ENCODE measurements at regions not wholly inside any gene's neighbourhood (a gene's known extent, or its start where the extent isn't known, plus 50 kb on each side); places are given as distances from the start of the nearest gene placed in this dataset.
A peak's percentile ranks its signal among the peaks of the same experiment; 100 is the strongest.
"Not testable (repeated sequence)": the region's sequence is repeated elsewhere in the genome, so short reads cannot be mapped to it uniquely, and the experiment has no call there.

- no peak for ATAC-seq
Measured at GRCh38 chr17:73855720-73856333, 211.6 kb upstream of the SDK2 start.

GRCh38 chr17:73856556-73856955 is 212.3 kb upstream of the SDK2 start:
- ATAC-seq = no peak

GRCh38 chr17:73859439-73860008 is 215.3 kb upstream of the SDK2 start:
- not testable (repeated sequence) for ATAC-seq

GRCh38 chr17:73861543-73861942 is 217.3 kb upstream of the SDK2 start:
- ATAC-seq = no peak

- ATAC-seq = no peak
Measured at GRCh38 chr17:73863761-73864535, 219.7 kb upstream of the SDK2 start.

- ATAC-seq = no peak
Measured at GRCh38 chr17:73865831-73866230, 221.6 kb upstream of the SDK2 start.

GRCh38 chr17:73867056-73867455 is 222.8 kb upstream of the SDK2 start:
- no peak for ATAC-seq

- no peak for ATAC-seq
Measured at GRCh38 chr17:73870068-73870467, 225.8 kb upstream of the SDK2 start.

GRCh38 chr17:73870473-73870872 is 226.2 kb upstream of the SDK2 start:
- no peak for ATAC-seq

GRCh38 chr17:73872816-73873215 is 228.6 kb upstream of the SDK2 start:
- ATAC-seq = no peak

GRCh38 chr17:73874008-73874720 is 229.9 kb upstream of the SDK2 start:
- peak; percentile 46 to 59 for ATAC-seq

GRCh38 chr17:73875346-73875745 is 231.1 kb upstream of the SDK2 start:
- ATAC-seq = no peak

- no peak for ATAC-seq
Measured at GRCh38 chr17:73877962-73878361, 233.7 kb upstream of the SDK2 start.

GRCh38 chr17:73878923-73879322 is 234.7 kb upstream of the SDK2 start:
- ATAC-seq = no peak

- no peak for ATAC-seq
Measured at GRCh38 chr17:73879987-73880386, 235.7 kb upstream of the SDK2 start.

GRCh38 chr17:73882590-73882989 is 238.3 kb upstream of the SDK2 start:
- ATAC-seq = no peak

- no peak for ATAC-seq
Measured at GRCh38 chr17:73883175-73883574, 238.9 kb upstream of the SDK2 start.

GRCh38 chr17:73887739-73888138 is 243.5 kb upstream of the SDK2 start:
- ATAC-seq = no peak

- no peak for ATAC-seq
Measured at GRCh38 chr17:73888862-73889261, 244.6 kb upstream of the SDK2 start.

GRCh38 chr17:73889439-73889838 is 245.2 kb upstream of the SDK2 start:
- no peak for ATAC-seq

GRCh38 chr17:73890831-73891405 is 246.7 kb upstream of the SDK2 start:
- no peak for ATAC-seq

GRCh38 chr17:73895157-73895556 is 250.9 kb upstream of the SDK2 start:
- ATAC-seq = no peak

- no peak for ATAC-seq
Measured at GRCh38 chr17:73896966-73897365, 252.7 kb upstream of the SDK2 start.

Measured in activated CD4-positive, CD25-positive, alpha-beta regulatory T cell treated with anti-CD3 and anti-CD28 coated beads, Interleukin-2, amount 50 U/mL, for 24 hours (primary cell).